CD14-positive monocyte (primary cell): ENCODE measurements at regions not wholly inside any gene's neighbourhood (a gene's known extent, or its start where the extent isn't known, plus 50 kb on each side); places are given as distances from the start of the nearest gene placed in this dataset.

Experiments used
- DNase-seq, 3 donors: peaks; one replicate each; pipeline ENCODE4 v3.0.0-alpha.2; 2011 to 2022
- H2AFZ ChIP-seq: 2 replicates; pipeline ENCODE4 v1.6.0; 2012; ENCODE audit warnings: mild to moderate bottlenecking, low read depth, low read length, inconsistent platforms; ENCODE audit not compliant: insufficient read depth, poor library complexity, severe bottlenecking
- H3K27ac ChIP-seq, 2 donors: 1 replicate in 1 of 2; 2 replicates in 1 of 2; pipeline ENCODE4 v1.5.1; 2012 to 2013; ENCODE audit warnings: low read length in 2 of 2, control low read depth in 1 of 2, inconsistent platforms in 1 of 2, low read depth in 1 of 2, mild to moderate bottlenecking in 1 of 2
- H3K27me3 ChIP-seq, 2 donors: one replicate each; pipeline versions ENCODE4 v1.6.0 to v1.6.1; 2011 to 2013; ENCODE audit warnings: low read length in 2 of 2; ENCODE audit not compliant: control insufficient read depth in 2 of 2, insufficient read depth in 2 of 2
- H3K36me3 ChIP-seq, 2 donors: replicated peaks in 1 of 2; 1 replicate in 1 of 2; 2 replicates in 1 of 2; pipeline versions ENCODE4 v1.5.1 to v1.6.1; 2012 to 2013; ENCODE audit warnings: low read length in 2 of 2, control low read depth in 1 of 2, inconsistent platforms in 1 of 2, mild to moderate bottlenecking in 1 of 2; ENCODE audit not compliant: insufficient read depth in 2 of 2, control insufficient read depth in 1 of 2
- H3K4me1 ChIP-seq, 2 donors: 1 replicate in 1 of 2; 2 replicates in 1 of 2; pipeline versions ENCODE4 v1.5.1 to v1.6.1; 2012 to 2013; ENCODE audit warnings: low read length in 2 of 2, control low read depth in 1 of 2, inconsistent platforms in 1 of 2, mild to moderate bottlenecking in 1 of 2, moderate library complexity in 1 of 2; ENCODE audit not compliant: insufficient read depth in 2 of 2, control insufficient read depth in 1 of 2
- H3K4me2 ChIP-seq: replicated peaks from 2 replicates; pipeline ENCODE3; 2012; ENCODE audit warnings: low read length, moderate library complexity, mild to moderate bottlenecking; ENCODE audit not compliant: poor library complexity, severe bottlenecking; ENCODE audit errors: extremely low read depth
- H3K4me3 ChIP-seq, 3 experiments: fragments of 200-600 bp in 1 of 3; sonication (generic) in 1 of 3; replicated peaks in 1 of 3; 1 replicate in 2 of 3; 2 replicates in 1 of 3; pipeline ENCODE4 v1.5.1; 2011 to 2013; ENCODE audit warnings: low read length in 3 of 3, mild to moderate bottlenecking in 3 of 3, control low read depth in 2 of 3, low read depth in 2 of 3, inconsistent platforms in 1 of 3, moderate library complexity in 1 of 3
- H3K79me2 ChIP-seq: 2 replicates; pipeline ENCODE4 v1.6.0; 2012; ENCODE audit warnings: mild to moderate bottlenecking, control low read depth, inconsistent platforms, low read length, moderate library complexity; ENCODE audit not compliant: insufficient read depth
- H3K9ac ChIP-seq: 2 replicates; pipeline ENCODE4 v1.6.0; 2017; ENCODE audit warnings: low read length, mild to moderate bottlenecking; ENCODE audit not compliant: insufficient read depth, poor library complexity, severe bottlenecking
- H3K9me3 ChIP-seq, 2 donors: replicated peaks in 1 of 2; 1 replicate in 1 of 2; 2 replicates in 1 of 2; pipeline versions ENCODE4 v1.5.1 to v1.6.1; 2012 to 2013; ENCODE audit warnings: low read length in 2 of 2, control low read depth in 1 of 2; ENCODE audit not compliant: control insufficient read depth in 1 of 2, insufficient read depth in 1 of 2
- H4K20me1 ChIP-seq: 2 replicates; pipeline ENCODE4 v1.6.0; 2012; ENCODE audit warnings: mild to moderate bottlenecking, low read length, control low read depth, moderate library complexity; ENCODE audit not compliant: insufficient read depth
- H3K27ac Mint-ChIP-seq, 7 donors: one replicate each; pipeline ENCODE4 v1.8.0; 2020; ENCODE audit warnings: mild to moderate bottlenecking in 7 of 7, mixed read lengths in 7 of 7, moderate library complexity in 6 of 7, inconsistent platforms in 2 of 7
- H3K27me3 Mint-ChIP-seq, 3 donors: one replicate each; pipeline ENCODE4 v1.8.0; 2021 to 2022; ENCODE audit warnings: low read depth in 3 of 3, mild to moderate bottlenecking in 3 of 3, mixed read lengths in 3 of 3, moderate library complexity in 3 of 3, inconsistent platforms in 1 of 3
- H3K36me3 Mint-ChIP-seq, 2 donors: one replicate each; pipeline ENCODE4 v1.8.0; 2020; ENCODE audit warnings: mixed read lengths in 2 of 2, inconsistent platforms in 1 of 2, mild to moderate bottlenecking in 1 of 2
- H3K4me1 Mint-ChIP-seq: one replicate; pipeline ENCODE4 v1.8.0; 2020; ENCODE audit warnings: mild to moderate bottlenecking, mixed read lengths
- H3K4me3 Mint-ChIP-seq, 2 donors: one replicate each; pipeline ENCODE4 v1.8.0; 2020; ENCODE audit warnings: mild to moderate bottlenecking in 2 of 2, mixed read lengths in 2 of 2, moderate library complexity in 1 of 2
- H3K9me3 Mint-ChIP-seq, 7 donors: one replicate each; pipeline ENCODE4 v1.8.0; 2020 to 2022; ENCODE audit warnings: mixed read lengths in 7 of 7, mild to moderate bottlenecking in 6 of 7, moderate library complexity in 6 of 7, inconsistent platforms in 2 of 7
- CTCF ChIP-seq: fragments of 200-600 bp; IDR thresholded peaks from one replicate; pipeline ENCODE4 v1.8.0; 2022; ENCODE audit warnings: antibody characterized with exemption, mild to moderate bottlenecking
- WGBS: methylation state at CpG from one replicate; pipeline ENCODE4 v1.1.5; 2013; ENCODE audit warnings: missing lambda C conversion rate; ENCODE audit not compliant: insufficient coverage; 5-methylcytosine and 5-hydroxymethylcytosine counted together
- intact Hi-C, 2 donors: fragments of 100-400 bp; cut with micrococcal nuclease; formaldehyde crosslinking; loops; one replicate each; pipeline versions ENCODE4 v1.15.0 to v1.15.1; 2023

GRCh38 chr3:194936659-194937058, 251.0 kb downstream of the FAM43A start:
- Histone ChIP-seq H3K4me1 (peaks cover 42 to 47% of the 10 kb centered on the region in 2 donors), H3K36me3 (no peaks in the 10 kb centered on the region), H3K4me2 (no peak overlapping the region), H3K9me3 (peaks cover 0 to 7% of the 10 kb centered on the region in 2 donors), H3K4me3 (no peak overlapping the region), H3K79me2 (no peaks in the 10 kb centered on the region), H3K27me3 (no peaks in the 10 kb centered on the region), H4K20me1 (no peaks in the 10 kb centered on the region), H3K27ac (no peak overlapping the region), H3K9ac (no peak overlapping the region), H2AFZ (no peak overlapping the region)
- DNase-seq: no peak
- H3K4me3 Mint-ChIP-seq: no peak overlapping the region
- WGBS: 84% methylated on average over 4 of the region's 4 CpGs
- H3K9me3 Mint-ChIP-seq: peaks cover 0 to 5% (median 2%) of the 10 kb centered on the region in 7 donors
- intact Hi-C loops: loop anchor here in 1 of 2 donors (10.0 kb wide), 1 partner anchor 52 kb away; no protein-coding TSS in a partner anchor
- H3K27me3 Mint-ChIP-seq: peaks cover 0 to 2% (median 1%) of the 10 kb centered on the region in 3 donors
- H3K36me3 Mint-ChIP-seq: peaks cover 0 to 9% of the 10 kb centered on the region in 2 donors
- H3K4me1 Mint-ChIP-seq: peaks cover 48% of the 10 kb centered on the region
- no peak for TF ChIP-seq CTCF
- H3K27ac Mint-ChIP-seq: no peak overlapping the region

- no peaks in the 10 kb centered on the region for H3K79me2 ChIP-seq
- no peak overlapping the region for H2AFZ ChIP-seq
- Mint-ChIP-seq H3K4me1 (peaks cover 48% of the 10 kb centered on the region), H3K4me3 (no peak overlapping the region), H3K36me3 (peaks cover 0 to 9% of the 10 kb centered on the region in 2 donors), H3K27me3 (peaks cover 0 to 2% (median 1%) of the 10 kb centered on the region in 3 donors), H3K27ac (no peak overlapping the region), H3K9me3 (peaks cover 0 to 5% (median 2%) of the 10 kb centered on the region in 7 donors)
- no peak for DNase-seq
- H3K27me3 ChIP-seq: no peaks in the 10 kb centered on the region
- H3K9me3 ChIP-seq: peaks cover 0 to 7% of the 10 kb centered on the region in 2 donors
- H3K4me3 ChIP-seq: no peak overlapping the region
- H3K4me1 ChIP-seq: peaks cover 42 to 47% of the 10 kb centered on the region in 2 donors
- H3K27ac ChIP-seq: no peak overlapping the region
- TF ChIP-seq CTCF: no peak
- no peaks in the 10 kb centered on the region for H3K36me3 ChIP-seq
- no peaks in the 10 kb centered on the region for H4K20me1 ChIP-seq
- 89% methylated on average over 5 of the region's 5 CpGs for WGBS
- H3K4me2 ChIP-seq: no peak overlapping the region
- H3K9ac ChIP-seq: no peak overlapping the region
- intact Hi-C loops: loop anchor here in 1 of 2 donors (10.0 kb wide), 1 partner anchor 52 kb away; no protein-coding TSS in a partner anchor
Measured at GRCh38 chr3:194937144-194937543, 251.5 kb downstream of the FAM43A start.
